VCaP (cell line): ENCODE measurements at regions not wholly inside any gene's neighbourhood (a gene's known extent, or its start where the extent isn't known, plus 50 kb on each side); places are given as distances from the start of the nearest gene placed in this dataset.

ENCODE experiments used
- H3K27ac ChIP-seq: fragments of 450-650 bp; 2 replicates; pipeline ENCODE4 v1.5.1; 2017
- CTCF ChIP-seq: fragments of 450-650 bp; conservative IDR thresholded peaks from 2 replicates; pipeline ENCODE4 v1.5.1; 2017; ENCODE audit warnings: mild to moderate bottlenecking, moderate library complexity

DNA sequence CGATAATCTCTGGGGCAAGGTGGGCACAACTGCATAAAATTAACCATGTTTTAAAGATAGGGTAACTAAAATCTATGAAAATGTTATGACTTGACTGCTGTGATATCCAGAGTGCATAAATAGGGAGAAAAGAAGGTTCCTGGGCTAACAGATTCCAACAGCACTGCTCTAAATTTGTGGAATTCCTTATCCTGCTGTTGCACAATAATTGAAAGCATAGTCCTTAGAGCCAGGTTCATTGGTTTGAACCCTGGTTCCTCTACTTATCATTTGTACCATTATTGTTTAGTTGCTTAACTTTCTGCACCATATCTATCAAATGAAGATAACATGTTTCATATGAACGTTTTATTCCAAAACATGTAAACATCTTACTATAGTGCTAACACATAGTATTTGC lies 219.0 kb downstream of the NUF2 start:
- H3K27ac ChIP-seq = no peak overlapping the region
- TF ChIP-seq CTCF = no peak

DNA sequence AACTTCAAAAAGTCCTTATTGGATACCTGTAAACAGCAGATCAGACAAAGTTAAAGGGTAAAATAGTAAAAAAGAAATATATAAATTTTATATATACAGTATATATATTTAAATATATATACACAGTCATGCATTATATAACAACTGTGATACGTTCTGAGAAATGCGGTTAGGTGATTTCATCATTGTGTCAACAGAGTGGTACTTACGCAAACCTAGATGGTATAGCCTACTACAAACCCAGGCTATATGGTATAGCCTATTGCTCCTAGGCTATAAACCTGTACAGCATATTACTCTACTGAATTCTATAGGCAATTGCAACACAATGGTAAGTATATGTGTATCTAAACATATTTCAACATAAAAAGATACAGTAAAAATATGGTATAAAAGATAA lies 222.7 kb downstream of the NUF2 start:
- H3K27ac ChIP-seq = no peak overlapping the region
- TF ChIP-seq CTCF = no peak

DNA sequence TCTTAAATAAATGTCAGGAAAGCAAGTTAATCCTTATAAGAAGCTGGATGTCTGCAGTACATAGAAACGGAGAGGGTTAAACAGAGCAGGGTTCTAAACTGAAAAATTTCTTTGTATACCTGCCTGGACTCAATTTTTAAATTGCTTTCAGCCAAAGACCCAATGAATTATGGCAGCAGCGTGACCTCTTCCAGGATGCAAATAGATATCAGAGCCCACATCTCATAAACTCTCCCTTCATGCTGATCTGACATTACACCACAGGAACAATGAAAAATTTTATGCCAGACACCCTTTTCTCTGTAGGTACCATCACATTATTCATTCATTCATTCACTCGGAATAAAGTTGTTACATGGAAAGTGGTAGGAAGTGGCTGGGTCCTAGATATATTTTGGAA lies 236.4 kb downstream of the NUF2 start:
- H3K27ac ChIP-seq = no peak overlapping the region
- TF ChIP-seq CTCF = no peak

DNA sequence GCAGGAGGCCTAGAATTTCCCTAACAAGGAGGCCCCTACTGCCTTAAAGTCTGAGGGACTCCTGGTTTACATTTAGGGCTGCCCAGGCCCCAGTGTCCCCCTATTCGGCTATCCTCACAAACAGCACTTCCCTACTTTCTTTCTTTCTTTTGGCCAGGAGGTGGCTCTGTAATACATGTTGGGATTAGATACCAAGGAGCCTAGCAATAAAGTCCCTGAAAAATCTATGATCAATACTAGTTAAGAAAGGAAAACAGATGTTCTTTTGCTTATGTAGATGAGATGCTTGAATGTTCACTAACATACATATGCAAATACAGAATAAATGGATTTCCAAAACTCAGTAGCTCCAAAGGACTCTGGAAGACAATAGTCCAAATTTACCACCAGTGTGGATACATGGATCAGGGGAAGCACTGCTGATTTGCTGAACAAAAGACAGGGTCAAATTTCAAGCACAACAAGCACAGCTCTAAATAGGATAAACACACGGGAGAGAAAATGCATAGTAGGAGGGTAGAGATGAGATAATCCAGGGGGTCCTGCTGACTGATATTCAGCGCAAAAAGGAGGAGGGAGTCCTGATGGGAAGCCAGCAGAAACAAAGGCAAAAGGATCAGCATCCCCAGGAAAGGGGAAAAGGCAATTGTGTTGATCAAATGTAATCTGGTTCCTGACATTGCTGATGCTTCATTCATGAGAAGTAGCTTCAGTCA lies 240.0 kb downstream of the NUF2 start:
- peak overlapping the region; percentile 42; the same call in 1 of the 2 replicates for H3K27ac ChIP-seq
- peak; percentile 79 for TF ChIP-seq CTCF

GRCh38 chr1:163562355-163562754 lies 240.6 kb downstream of the NUF2 start:
- TF ChIP-seq CTCF = no peak
- H3K27ac ChIP-seq = peak overlapping the region; percentile 42; the same call in 1 of the 2 replicates

- no peak overlapping the region for H3K27ac ChIP-seq
- TF ChIP-seq CTCF = no peak
Measured at GRCh38 chr1:163565166-163565565, 243.4 kb downstream of the NUF2 start.

DNA sequence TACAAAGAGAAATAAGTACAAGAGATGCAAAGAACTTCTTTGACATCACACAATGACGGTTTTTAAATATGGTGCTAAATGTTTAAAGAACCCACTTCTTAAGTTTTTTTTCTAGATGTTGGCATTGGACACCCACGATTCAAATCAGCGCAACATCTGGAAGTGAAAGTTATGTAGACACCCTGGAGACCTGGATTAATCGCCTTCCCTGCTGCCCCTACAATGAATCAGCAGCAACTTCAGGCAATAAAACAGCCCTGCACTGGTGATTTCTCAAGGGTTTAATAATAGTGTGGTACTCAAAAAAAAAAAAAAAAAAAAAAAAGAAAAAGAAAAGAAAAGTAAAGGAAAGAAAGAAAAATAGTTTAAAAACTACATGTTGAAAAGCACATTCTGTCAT lies 248.3 kb downstream of the NUF2 start:
- H3K27ac ChIP-seq = no peak overlapping the region
- TF ChIP-seq CTCF = no peak
